ENCODE measurements at regions not wholly inside any gene's neighbourhood (a gene's known extent, or its start where the extent isn't known, plus 50 kb on each side); places are given as distances from the start of the nearest gene placed in this dataset.
"Not testable (repeated sequence)": the region's sequence is repeated elsewhere in the genome, so short reads cannot be mapped to it uniquely, and the experiment has no call there.

DNA sequence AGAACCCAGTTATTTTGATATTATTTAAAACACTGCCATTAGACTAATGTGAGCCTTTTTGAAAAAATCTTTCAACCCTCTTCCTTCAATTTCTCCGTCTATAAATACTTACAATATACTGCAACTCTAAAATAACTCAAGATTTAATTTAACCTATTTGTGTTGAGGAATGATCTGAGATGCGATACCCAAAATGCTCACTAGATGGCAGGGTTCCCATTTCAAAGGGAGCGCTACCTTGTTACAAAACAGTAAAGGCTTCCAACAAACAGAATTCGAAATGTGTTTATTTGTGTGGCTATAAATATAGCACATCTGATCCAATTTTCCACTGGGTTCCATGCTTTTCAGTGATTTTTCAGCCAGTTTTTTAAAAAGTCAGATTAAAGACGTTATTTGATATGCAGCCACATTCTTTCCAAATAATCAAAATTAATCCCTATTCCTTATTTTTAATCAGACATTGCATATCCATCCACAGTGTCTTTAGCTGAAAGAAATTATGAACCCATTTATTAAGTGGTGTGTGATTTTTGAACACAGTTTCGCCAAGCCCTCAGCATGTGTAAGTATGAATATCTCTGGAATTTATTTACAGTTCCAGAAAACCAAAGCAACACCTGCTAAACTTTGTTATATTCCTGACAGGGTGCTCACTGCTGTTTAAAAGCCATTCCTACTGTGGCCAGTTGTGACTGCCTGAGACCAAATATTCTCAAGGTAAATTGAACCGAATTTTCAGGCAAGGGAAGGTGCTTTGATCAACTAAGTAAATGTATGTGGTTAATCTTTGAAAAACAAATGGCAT lies 668.0 kb upstream of the LCORL start:
- peak; percentile 31 for DNase-seq

DNA sequence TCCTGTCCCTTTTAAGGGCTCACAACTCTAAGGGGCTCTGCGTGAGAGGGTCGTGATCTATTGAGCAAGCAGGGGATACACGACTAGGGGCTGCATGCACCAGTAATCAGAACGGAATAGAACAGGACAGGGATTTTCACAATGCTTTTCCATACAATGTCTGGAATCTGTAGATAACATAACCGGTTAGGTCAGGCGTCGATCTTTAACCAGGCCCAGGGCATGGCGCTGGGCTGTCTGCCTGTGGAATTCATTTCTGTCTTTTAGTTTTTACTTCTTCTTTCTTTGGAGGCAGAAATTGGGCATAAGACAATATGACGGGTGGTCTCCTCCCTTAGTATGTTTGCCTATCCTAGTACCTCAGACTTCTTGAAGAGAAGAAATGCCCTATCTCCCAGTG lies 666.8 kb upstream of the LCORL start:
- DNase-seq: not testable (repeated sequence)

DNA sequence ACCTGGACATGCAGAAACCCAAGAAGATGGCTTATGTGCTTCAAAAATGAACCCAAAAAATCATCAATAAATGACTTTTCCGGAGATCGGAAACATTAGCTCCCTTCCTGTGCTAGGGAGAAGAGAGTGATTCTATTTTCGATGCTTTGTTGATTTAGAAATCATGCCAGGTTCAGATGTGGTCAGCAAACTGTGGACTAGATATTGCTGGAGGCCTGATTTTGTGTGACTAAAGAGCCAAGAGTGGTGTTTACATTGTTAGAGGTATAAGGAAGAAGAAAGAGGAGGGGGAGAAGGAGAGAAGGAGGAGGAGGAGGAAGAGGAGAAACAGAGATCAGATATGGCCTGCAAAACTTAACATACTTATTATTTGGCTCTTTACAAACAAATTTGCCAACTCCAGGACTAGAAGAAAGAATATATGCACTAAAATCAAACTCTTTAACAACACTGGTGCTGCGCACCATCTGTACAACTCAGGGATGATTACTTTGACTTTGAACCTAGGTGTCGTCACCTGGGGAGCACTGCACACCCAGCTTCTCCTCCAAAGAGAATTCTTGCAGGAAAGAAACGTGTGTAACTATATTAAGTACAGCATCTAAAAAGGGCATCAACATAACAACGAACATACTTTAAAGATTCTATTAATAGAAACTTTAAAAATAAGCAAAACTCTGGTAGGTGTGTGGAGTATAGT lies 664.9 kb upstream of the LCORL start:
- DNase-seq: no peak

GRCh38 chr4:18684932-18685331 lies 663.4 kb upstream of the LCORL start:
- DNase-seq: no peak

DNA sequence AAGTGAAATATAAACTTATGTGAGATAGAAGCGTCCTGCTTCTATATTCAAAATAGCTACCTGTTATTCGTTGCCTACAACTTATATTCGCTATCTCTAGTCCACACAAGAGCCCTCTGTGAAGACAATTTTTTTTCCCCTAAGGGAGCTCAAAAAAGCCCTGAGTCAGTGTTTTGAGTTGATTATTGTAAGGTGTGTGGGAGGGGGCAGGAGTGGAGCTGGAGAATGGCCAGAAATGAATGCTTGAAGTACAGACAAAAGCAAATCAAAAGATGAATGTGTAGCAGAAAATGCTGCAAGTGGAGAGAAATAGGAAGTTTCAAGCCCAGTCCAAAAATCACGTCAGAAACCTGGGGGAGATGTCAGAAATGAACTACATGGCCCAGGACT lies 655.0 kb upstream of the LCORL start:
- no peak for DNase-seq

DNA sequence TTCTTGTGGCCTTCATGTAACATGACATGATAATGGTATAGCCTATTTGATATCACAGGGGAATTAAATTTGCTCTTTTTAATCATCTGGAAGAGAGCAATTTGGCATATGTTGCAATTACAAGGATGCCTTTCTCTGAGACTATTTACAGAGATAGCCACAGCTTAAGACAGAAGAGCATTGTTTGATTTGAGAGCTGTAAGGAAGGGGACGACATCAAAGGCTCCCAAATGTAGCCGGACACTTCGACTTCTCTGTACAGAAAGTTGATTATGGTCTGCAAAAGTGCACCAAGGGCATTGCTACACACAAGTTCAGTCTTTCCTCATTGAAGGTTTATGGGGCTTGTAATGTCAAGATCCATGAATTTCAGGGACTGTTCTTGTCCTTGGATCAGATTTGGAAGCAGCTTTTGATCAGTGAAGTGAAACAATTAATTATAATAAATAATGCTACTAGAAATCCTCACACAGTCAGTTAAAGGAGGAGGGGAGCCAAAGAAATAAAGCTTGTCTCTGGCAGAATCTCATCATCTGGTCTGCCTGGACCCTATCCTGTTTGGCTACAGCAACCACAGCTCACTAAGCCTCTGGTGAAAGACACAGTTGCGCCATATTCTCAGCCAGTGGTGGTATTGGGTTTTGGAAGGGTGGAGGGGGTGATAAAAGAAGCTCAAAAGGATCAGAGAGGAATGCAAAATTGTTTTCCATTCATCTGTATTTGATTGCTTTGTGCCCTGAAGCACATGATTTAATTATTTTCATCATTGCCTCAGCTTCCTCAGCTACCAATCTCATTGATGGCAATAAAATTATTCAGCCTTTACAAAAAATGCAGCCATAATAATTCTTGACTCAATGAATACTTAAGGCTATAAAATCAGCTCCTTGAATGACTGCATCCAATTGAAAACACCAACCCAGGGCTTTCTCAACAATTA lies 654.3 kb upstream of the LCORL start:
- DNase-seq: no peak

- no peak for DNase-seq
Measured at GRCh38 chr4:18670034-18670433, 648.5 kb upstream of the LCORL start.

DNA sequence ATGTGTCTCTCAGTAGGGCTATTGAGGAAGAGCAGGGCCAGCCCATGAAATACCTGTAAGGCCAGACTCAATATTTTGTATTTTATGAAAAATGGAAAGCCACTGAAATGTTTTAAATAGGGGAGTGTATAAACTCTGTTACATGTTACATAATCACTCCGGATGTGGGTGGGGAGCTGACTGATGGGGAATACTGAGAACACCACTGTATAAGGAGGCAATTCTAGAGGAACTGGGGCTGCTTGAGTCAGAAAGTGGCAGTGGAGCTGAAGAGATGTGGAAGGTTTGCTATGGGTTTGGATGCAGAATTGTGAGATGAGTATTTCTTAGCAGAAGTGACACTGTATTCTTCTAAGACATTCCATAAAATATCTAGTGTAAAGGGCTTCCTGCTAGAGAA lies 647.8 kb upstream of the LCORL start:
- DNase-seq: no peak

DNA sequence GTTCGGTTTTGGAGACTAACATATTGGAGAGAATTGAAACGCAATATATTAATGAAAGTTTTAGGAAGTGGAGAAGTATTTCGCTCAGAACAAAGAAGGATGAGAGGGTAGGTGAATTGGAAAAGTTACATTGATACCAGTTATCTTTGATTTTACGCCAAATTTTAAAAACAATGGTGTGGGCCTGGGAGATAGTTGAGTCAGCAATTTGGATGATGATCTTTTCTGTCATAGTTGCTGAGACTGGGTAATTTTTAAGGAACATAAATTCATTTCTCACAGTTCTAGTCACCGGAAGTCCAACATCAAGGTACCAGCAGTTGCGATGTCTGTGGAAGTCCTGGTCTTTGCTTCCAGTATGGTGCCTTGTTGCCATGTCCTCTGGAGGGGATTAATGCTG lies 644.8 kb upstream of the LCORL start:
- no peak for DNase-seq

DNA sequence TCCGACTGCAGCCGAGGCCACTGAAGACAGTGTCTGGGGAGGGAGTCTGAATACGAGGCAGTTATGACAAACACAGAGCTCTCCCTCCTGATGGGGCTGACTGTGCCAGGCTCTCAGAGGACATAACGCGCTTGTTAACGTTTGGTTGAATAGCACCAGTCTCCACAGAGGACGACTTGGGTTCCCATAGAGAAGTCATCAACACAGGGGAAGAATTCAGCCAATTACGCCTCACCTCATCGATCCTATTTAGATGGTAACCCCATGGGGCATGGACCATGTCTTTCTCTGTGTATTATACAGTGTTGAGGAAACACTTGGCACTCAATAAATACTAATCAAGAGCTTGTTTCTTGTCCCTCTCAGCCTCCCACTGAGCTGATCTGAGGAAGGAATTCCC lies 642.6 kb upstream of the LCORL start:
- no peak for DNase-seq

- DNase-seq: no peak
Measured at GRCh38 chr4:18645351-18645750, 623.8 kb upstream of the LCORL start.

DNA sequence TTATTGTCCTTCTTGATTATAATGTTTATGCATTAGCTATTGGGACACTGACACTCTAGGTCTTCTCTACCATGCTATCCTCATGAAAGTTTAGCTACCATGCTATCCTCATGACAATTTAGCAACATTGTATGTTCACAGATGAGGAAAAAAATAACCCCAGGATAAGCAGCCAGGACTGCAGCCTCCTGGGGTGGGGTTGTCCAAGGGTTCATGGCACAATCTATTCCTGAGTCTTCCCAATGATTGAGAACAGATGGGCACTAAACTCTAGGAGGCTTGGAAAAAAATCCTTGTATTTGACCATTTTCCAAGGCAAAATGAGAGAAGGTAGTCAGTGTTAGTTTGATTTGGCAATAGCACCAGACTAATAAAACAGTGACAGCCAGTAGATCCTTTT lies 619.8 kb upstream of the LCORL start:
- no peak for DNase-seq

DNA sequence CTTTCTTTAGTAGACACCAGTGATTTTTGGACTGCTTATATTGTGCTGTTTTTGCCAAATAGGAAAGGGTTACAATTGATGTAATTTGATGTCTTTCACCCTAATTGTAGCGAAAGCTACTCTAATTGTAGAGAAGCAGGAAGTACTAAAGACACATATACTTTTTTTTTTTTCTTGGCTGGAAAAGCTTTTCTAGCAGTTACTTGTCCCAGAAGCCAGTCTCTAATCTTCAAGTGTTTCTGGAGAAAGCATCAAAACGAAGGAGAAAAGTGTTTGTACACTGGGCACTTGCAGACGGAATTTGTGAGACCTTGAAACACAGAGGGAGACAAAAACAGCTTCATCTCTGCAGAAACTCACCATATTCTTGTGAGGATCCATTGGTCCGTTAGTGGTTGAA lies 616.5 kb upstream of the LCORL start:
- DNase-seq: no peak

DNA sequence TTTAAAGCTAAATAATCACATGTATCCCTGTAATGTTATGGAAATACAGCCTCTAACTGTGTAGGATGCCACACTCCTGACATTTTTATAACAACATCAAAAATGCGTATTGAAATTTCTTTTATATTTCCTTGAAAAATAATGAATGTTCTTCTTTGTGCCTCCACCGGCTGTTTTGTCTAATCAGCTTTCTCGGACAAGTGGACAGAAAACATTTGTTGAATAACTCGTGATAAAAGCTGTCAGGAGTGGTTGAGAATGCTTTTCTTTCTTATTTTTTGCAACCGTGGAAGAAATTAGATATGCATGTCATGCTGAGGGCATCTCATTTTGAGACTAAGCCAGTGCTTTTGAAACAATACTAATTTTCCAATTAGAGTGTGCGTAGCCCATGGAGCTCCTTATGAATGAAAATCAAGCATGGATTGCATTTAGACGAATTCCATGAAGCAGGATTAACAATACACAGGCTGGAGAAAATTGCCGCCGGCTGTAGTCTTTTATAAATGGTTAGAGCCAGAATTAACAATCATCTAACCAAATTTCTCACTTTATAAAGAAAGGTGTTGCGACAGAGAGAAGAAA lies 614.5 kb upstream of the LCORL start:
- DNase-seq: peak; percentile 4

DNA sequence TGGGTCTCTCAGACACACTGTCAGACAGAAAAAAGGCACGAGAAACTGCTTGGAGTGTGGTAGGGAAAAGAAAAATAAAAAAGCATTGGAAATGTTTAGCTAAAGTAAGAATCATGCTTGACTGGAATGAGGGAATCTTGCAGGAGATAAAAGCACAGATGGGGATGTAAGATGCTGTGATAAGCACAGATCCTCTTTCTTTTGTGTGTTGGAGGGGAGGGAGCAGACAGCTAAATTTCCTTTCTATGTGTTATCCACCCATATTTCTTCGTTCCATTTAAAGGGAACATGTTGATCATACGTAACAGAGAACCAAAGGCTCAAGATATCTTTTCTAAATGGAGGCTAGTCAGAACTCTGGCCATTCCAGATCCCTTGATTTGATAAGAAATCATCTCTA lies 614.0 kb upstream of the LCORL start:
- DNase-seq: no peak

DNA sequence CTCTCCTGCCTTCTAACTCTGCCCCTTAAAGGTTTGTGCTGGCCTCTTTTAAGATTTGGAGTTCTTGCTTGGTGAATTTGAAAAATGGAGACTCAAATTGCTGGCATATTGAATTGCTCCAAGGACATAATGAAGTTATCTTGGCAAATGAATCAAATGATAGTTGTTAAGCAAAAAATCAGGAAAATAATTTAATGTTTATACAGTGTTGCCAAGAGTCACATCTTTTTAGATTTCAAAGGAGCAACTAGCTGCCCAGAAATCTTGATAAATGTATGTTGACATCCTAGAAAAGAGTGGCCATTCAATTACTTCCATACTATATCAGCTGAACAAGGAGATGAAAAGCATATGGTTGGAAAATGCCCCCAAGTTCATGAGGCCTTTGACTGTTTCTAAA lies 610.0 kb upstream of the LCORL start:
- no peak for DNase-seq

DNA sequence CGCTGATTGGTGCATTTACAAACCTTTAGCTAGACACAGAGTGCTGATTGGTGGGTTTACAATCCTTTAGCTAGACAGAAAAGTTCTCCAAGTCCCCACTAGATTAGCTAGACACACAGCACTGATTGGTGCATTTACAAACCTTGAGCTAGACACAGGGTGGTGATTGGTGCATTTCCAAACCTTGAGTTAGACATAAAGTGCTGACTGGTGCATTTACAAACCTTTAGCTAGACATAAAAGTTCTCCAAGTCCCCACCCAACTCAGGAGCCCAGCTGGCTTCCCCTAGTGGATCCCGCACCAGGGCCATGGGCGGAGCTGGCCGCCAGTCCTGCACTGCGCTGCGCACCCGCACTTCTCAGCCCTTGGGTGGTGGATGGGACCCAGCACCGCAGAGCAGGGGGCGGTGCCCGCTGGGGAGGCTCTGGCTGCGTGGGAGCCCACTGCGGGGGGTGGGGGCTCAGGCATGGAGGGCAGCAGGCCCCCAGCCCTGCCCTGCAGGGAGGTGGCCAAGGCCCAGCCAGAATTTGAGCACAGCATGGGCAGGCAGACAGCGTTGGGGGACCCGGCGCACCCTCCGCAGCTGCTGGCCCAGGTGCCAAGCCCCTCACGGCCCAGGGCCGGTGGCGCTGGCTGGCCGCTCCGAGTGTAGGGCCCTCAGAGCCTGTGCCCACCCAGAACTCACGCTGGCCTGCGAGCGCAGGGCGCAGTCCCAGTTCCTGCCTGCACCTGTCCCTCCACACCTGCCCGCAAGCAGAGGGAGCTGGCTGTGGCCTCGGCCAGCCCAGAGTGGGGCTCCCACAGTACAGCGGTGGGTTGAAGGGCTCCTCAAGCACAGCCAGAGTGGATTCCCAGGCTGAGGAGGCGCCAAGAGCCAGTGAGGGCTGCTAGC lies 608.9 kb upstream of the LCORL start:
- no peak for DNase-seq

DNA sequence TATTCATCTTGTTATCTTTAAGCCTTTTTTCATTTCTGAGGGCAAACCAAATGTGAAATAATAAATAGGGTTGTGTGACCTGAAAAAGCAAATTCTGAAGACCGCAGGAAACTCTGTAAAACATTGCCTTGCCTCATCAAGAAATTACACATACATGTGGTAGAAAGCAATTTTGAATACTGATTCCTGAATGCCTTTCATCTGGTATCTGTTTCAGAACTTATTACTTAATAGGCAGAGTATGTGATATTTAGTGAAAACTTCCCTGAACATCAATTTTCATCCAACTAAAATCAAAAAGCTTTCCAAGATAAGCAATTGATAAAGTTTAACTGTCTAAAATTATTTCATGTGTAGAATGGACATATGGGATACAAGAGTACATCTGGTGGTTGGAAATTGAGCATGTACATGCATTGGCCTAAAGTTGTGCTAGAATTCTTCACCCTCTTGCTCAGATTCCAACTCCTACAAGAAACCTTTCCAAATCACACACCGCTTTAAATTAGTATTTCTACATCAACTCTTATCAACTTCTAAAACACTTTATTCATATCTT lies 606.0 kb upstream of the LCORL start:
- no peak for DNase-seq

- no peak for DNase-seq
Measured at GRCh38 chr4:18626996-18627395, 605.4 kb upstream of the LCORL start.

GRCh38 chr4:18626366-18626765 lies 604.8 kb upstream of the LCORL start:
- DNase-seq: no peak

GRCh38 chr4:18621186-18621585 lies 599.6 kb upstream of the LCORL start:
- DNase-seq: no peak

DNA sequence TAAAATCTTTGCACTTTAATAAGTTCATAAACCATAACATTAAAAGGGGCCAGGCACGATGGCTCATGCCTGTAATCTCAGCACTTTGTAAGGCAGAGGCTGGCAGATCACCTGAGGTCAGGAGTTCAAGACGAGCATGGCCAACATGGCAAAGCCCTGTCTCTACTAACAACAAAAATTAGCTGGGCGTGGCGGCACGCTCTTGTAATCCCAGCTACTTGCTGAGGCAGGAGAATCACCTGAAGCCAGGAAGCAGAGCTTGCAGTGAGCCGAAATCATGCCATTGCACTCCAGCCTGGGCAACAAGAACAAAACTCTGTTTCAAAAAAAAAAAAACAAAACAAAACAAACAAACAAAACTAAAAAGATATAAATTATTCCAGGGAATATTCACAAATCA lies 595.2 kb upstream of the LCORL start:
- DNase-seq: no peak
